PC-3 (cell line): ENCODE measurements at regions not wholly inside any gene's neighbourhood (a gene's known extent, or its start where the extent isn't known, plus 50 kb on each side); places are given as distances from the start of the nearest gene placed in this dataset.

Experiments used
- ATAC-seq: fragments of 200-7000 bp; cut with Tn5 transposase; 2 replicates; pipeline ENCODE4 v1.9.1; 2020; ENCODE audit warnings: mild to moderate bottlenecking, moderate library complexity
- BruUV-seq: library from RNA; stranded (reverse); fragments of 400-500 nt; replicated peaks from 2 replicates; lab custom pipeline; 2021; lab: Mats Ljungman, UMichigan
- CTCF ChIA-PET: fragments of 300-600 bp; sonication (Branson Sonifier 250); formaldehyde crosslinking; loops from one replicate; lab custom pipeline; 2022; ENCODE audit warnings: antibody characterized with exemption; lab: Charles Lee
- POLR2A ChIA-PET: fragments of 300-600 bp; sonication (Branson Sonifier 250); formaldehyde crosslinking; loops from one replicate; lab custom pipeline; 2022; ENCODE audit warnings: antibody characterized with exemption; ENCODE audit not compliant: unreplicated experiment; lab: Charles Lee
- DNase-seq: peaks from one replicate; pipeline ENCODE4 v3.0.0-alpha.2; 2015
- H2AFZ ChIP-seq: fragments of 300-600 bp; sonication (generic); 2 replicates; pipeline ENCODE4 v1.6.0; 2016; ENCODE audit warnings: antibody characterized with exemption, low read length
- H3F3A ChIP-seq: fragments of 300-600 bp; sonication (generic); one replicate; pipeline ENCODE4 v1.6.0; 2017; ENCODE audit warnings: antibody characterized with exemption, low read length, control low read depth, mild to moderate bottlenecking; ENCODE audit not compliant: unreplicated experiment
- H3K27ac ChIP-seq: fragments of 300-600 bp; sonication (generic); 2 replicates; pipeline ENCODE4 v1.5.1; 2016; ENCODE audit warnings: mild to moderate bottlenecking, low read length
- H3K27me3 ChIP-seq: fragments of 300-600 bp; sonication (generic); 2 replicates; pipeline ENCODE4 v1.6.1; 2016; ENCODE audit warnings: low read length, mixed read lengths
- H3K36me3 ChIP-seq: fragments of 300-600 bp; sonication (generic); 2 replicates; pipeline ENCODE4 v1.6.1; 2016; ENCODE audit warnings: low read depth, mixed run types, low read length, mixed read lengths
- H3K4me1 ChIP-seq: fragments of 300-600 bp; sonication (generic); 2 replicates; pipeline ENCODE4 v1.5.1; 2016; ENCODE audit warnings: low read length; ENCODE audit not compliant: insufficient read depth
- H3K4me2 ChIP-seq: fragments of 300-600 bp; sonication (generic); 2 replicates; pipeline ENCODE4 v1.6.0; 2016; ENCODE audit warnings: low read length
- H3K4me3 ChIP-seq: fragments of 300-600 bp; sonication (generic); 2 replicates; pipeline ENCODE4 v1.5.1; 2016; ENCODE audit warnings: mild to moderate bottlenecking, low read length, mixed read lengths
- H3K79me2 ChIP-seq: fragments of 300-600 bp; sonication (generic); 2 replicates; pipeline ENCODE4 v1.6.1; 2017; ENCODE audit warnings: low read length, mixed read lengths
- H3K9ac ChIP-seq: fragments of 300-600 bp; sonication (generic); 2 replicates; pipeline ENCODE4 v1.6.0; 2016; ENCODE audit warnings: mild to moderate bottlenecking, low read length
- H3K9me2 ChIP-seq: fragments of 300-600 bp; sonication (generic); replicated peaks from 2 replicates; pipeline ENCODE4 v1.6.1; 2016; ENCODE audit warnings: mixed run types, low read length, mixed read lengths
- H3K9me3 ChIP-seq: fragments of 300-600 bp; sonication (generic); 2 replicates; pipeline ENCODE4 v1.6.1; 2016; ENCODE audit warnings: low read length, mixed read lengths
- H4K20me1 ChIP-seq: fragments of 300-600 bp; sonication (generic); 2 replicates; pipeline ENCODE4 v1.6.1; 2016; ENCODE audit warnings: low read length, mixed read lengths
- EZH2 ChIP-seq: fragments of 300-600 bp; sonication (generic); IDR thresholded peaks from one replicate; pipeline ENCODE4 v1.6.1; 2017; ENCODE audit warnings: antibody characterized with exemption, mild to moderate bottlenecking, low read length; ENCODE audit not compliant: unreplicated experiment
- EZH2phosphoT487 ChIP-seq: fragments of 300-600 bp; sonication (generic); IDR thresholded peaks from 2 replicates; pipeline ENCODE4 v1.6.1; 2018; ENCODE audit warnings: mild to moderate bottlenecking, antibody characterized with exemption, low read length, borderline replicate concordance
- intact Hi-C: fragments of 100-400 bp; cut with micrococcal nuclease; formaldehyde crosslinking; loops from 2 replicates; pipeline ENCODE4 v1.9.0; 2023
- TF ChIP-seq, protein P1 (sequence below): fragments of 300-600 bp; sonication (generic); conservative IDR thresholded peaks from 2 replicates; pipeline ENCODE4 v1.5.1; 2017; ENCODE audit warnings: antibody characterized with exemption, low read depth, mild to moderate bottlenecking, low read length

DNA sequence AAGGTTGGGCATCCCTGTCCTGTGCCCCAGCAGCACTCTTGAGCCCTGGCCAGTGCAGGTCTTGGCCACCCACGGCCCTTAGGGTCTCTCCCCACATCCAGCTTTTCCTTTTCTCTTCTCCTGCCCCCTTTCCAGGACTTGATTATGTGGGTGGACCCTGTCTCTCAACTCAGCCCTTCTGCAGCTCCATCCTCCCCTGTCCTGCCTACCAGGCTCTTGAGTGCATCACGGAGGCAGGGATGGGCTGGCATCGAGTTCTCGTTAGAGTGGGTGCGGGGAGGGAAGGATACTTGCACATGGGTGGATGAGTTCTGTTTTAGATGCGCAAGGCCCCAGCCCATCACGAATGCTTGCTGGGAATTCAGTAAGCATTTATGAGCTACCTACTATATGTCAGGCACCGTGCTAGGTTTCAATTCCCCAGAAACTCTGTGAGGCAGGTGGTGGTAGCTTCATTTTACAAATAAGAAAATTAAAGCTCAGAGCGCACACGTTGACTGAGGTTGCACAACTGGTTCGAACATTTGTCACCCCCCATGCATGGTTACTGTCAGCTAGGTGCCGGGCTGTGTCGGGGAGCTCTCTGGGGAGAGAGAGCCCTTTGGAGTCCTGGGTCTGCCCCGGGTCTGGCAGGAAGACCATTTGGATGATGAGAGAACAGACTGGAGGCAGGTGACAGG lies 144.6 kb upstream of the PITX1 start:
- Histone ChIP-seq H4K20me1 (no peaks in the 10 kb centered on the region), H3K4me1 (no peaks in the 10 kb centered on the region), H3F3A (no peaks in the 10 kb centered on the region), H2AFZ (no peak overlapping the region), H3K4me3 (no peak overlapping the region), H3K9me2 (no peaks in the 10 kb centered on the region), H3K9ac (no peak overlapping the region), H3K27ac (no peak overlapping the region), H3K36me3 (no peaks in the 10 kb centered on the region), H3K79me2 (no peaks in the 10 kb centered on the region), H3K27me3 (no peaks in the 10 kb centered on the region), H3K9me3 (no peaks in the 10 kb centered on the region), H3K4me2 (no peak overlapping the region)
- ATAC-seq (no peak), DNase-seq (no peak)
- TF ChIP-seq EZH2 = no peak
- TF ChIP-seq, protein P1, sequence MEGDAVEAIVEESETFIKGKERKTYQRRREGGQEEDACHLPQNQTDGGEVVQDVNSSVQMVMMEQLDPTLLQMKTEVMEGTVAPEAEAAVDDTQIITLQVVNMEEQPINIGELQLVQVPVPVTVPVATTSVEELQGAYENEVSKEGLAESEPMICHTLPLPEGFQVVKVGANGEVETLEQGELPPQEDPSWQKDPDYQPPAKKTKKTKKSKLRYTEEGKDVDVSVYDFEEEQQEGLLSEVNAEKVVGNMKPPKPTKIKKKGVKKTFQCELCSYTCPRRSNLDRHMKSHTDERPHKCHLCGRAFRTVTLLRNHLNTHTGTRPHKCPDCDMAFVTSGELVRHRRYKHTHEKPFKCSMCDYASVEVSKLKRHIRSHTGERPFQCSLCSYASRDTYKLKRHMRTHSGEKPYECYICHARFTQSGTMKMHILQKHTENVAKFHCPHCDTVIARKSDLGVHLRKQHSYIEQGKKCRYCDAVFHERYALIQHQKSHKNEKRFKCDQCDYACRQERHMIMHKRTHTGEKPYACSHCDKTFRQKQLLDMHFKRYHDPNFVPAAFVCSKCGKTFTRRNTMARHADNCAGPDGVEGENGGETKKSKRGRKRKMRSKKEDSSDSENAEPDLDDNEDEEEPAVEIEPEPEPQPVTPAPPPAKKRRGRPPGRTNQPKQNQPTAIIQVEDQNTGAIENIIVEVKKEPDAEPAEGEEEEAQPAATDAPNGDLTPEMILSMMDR = no peak
- BruUV-seq = no TSS peak
- CTCF ChIA-PET = no interaction called here
- POLR2A ChIA-PET = interaction anchor here (0.6 kb wide), 1 partner anchor 316 kb away, joined by 4 read pairs; no protein-coding TSS in a partner anchor
- intact Hi-C loops = no loop called here

DNA sequence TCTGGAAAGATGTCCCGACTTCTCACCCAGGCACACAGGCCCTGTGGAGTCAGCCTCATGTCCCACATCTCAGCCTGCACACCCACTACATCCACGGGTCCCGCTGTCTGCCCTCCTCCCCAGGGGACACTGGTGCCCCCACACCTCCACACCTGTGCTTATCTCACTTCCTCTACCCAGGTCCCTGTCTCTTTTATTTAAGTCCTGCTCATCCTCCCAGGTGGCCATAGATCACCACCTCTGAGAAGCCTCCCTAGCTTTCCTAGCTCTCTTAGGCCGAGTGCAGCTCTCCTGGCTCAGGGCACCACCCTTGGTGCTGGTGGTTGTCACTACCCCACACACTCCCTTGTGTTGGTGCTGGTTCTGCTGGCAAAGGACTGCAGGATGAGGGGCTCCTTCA lies 143.6 kb upstream of the PITX1 start:
- ATAC-seq (no peak), DNase-seq (no peak)
- no peak overlapping the region for H3K4me3 ChIP-seq
- H3K4me1 ChIP-seq = no peaks in the 10 kb centered on the region
- no peak overlapping the region for H2AFZ ChIP-seq
- no TSS peak for BruUV-seq
- no peaks in the 10 kb centered on the region for H3F3A ChIP-seq
- TF ChIP-seq EZH2phosphoT487 (no peak), EZH2 (no peak)
- TF ChIP-seq, protein P1 = no peak
- no peak overlapping the region for H3K4me2 ChIP-seq
- H3K9me2 ChIP-seq = no peaks in the 10 kb centered on the region
- no peaks in the 10 kb centered on the region for H3K36me3 ChIP-seq
- ChIA-PET POLR2A (no interaction called here), CTCF (no interaction called here)
- no peak overlapping the region for H3K27ac ChIP-seq
- no peaks in the 10 kb centered on the region for H4K20me1 ChIP-seq
- intact Hi-C loops = no loop called here
- no peaks in the 10 kb centered on the region for H3K79me2 ChIP-seq
- H3K27me3 ChIP-seq = no peaks in the 10 kb centered on the region
- H3K9ac ChIP-seq = no peak overlapping the region
- no peaks in the 10 kb centered on the region for H3K9me3 ChIP-seq

DNA sequence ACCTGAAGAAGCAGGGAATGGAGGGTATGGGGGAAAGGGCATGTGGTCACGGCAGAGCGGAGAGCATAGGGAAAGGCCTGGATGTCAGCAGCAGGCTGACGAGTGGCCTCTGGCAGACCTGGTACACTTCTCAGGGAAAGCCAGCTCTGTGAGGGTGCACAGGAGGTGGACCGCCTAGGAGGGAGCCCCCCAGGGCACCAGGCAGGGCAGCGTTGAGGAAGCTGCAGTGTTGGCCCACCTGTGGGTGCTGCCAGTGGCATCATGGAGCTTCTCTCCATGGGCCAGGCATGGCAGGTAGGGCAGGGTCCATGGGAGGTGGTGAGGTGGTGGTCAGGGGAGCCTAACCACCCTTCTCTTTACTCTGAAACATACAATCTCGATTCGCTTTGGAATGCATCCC lies 143.0 kb upstream of the PITX1 start:
- Histone ChIP-seq H2AFZ (no peak overlapping the region), H4K20me1 (no peaks in the 10 kb centered on the region), H3K9me2 (no peaks in the 10 kb centered on the region), H3K4me3 (no peak overlapping the region), H3K27me3 (no peaks in the 10 kb centered on the region), H3K9me3 (no peaks in the 10 kb centered on the region), H3K27ac (no peak overlapping the region), H3K79me2 (no peaks in the 10 kb centered on the region), H3K9ac (no peak overlapping the region), H3K4me1 (no peaks in the 10 kb centered on the region), H3K36me3 (no peaks in the 10 kb centered on the region), H3F3A (no peaks in the 10 kb centered on the region), H3K4me2 (no peak overlapping the region)
- no peak for DNase-seq
- TF ChIP-seq, protein P1 = no peak
- no peak for TF ChIP-seq EZH2
- no peak for TF ChIP-seq EZH2phosphoT487
- BruUV-seq = no TSS peak
- POLR2A ChIA-PET = no interaction called here
- CTCF ChIA-PET = no interaction called here
- intact Hi-C loops = no loop called here
- ATAC-seq = no peak
